ENCODE measurements at regions not wholly inside any gene's neighbourhood (a gene's known extent, or its start where the extent isn't known, plus 50 kb on each side); places are given as distances from the start of the nearest gene placed in this dataset.

GRCh38 chr21:18542081-18542480 lies 138.5 kb upstream of the TMPRSS15 start:
- Histone ChIP-seq H3K27me3 (replicated peaks; ENCODE audit: control insufficient read depth, insufficient read depth, low read length) (no peaks in the 10 kb centered on the region), H3K36me3 (ENCODE audit: control insufficient read depth, insufficient read depth, low read length) (no peaks in the 10 kb centered on the region), H3K4me3 (replicated peaks; ENCODE audit: low read depth, low read length) (no peak overlapping the region)
- no peak for DNase-seq (ENCODE audit: extremely low read depth, insufficient read length)
- TF ChIP-seq, protein P1, sequence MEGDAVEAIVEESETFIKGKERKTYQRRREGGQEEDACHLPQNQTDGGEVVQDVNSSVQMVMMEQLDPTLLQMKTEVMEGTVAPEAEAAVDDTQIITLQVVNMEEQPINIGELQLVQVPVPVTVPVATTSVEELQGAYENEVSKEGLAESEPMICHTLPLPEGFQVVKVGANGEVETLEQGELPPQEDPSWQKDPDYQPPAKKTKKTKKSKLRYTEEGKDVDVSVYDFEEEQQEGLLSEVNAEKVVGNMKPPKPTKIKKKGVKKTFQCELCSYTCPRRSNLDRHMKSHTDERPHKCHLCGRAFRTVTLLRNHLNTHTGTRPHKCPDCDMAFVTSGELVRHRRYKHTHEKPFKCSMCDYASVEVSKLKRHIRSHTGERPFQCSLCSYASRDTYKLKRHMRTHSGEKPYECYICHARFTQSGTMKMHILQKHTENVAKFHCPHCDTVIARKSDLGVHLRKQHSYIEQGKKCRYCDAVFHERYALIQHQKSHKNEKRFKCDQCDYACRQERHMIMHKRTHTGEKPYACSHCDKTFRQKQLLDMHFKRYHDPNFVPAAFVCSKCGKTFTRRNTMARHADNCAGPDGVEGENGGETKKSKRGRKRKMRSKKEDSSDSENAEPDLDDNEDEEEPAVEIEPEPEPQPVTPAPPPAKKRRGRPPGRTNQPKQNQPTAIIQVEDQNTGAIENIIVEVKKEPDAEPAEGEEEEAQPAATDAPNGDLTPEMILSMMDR (IDR thresholded peaks at IDR 0.05; ENCODE audit: insufficient read depth, low read length, poor library complexity, severe bottlenecking): no peak

DNA sequence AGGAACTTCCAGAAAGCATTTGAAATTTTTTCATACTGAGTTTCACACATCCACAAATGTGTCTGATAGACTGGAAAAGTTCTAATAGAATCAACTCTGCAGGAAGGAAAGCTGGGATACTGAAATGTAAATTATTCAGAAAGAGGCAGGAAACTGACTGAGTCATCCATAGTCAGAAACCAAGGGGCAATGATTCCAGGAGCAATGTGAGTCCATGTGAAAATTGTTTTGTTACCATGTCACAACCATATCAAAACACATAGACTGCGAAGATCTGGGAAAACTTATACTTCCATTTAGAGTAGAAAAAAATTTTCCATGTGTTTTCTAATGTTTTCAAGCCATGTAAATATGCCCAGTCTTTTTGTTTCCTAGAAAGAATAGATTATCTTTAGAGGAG lies 142.3 kb upstream of the TMPRSS15 start:
- no peak overlapping the region for H3K4me3 ChIP-seq (replicated peaks; ENCODE audit: low read depth, low read length)
- TF ChIP-seq, protein P1 (IDR thresholded peaks at IDR 0.05; ENCODE audit: insufficient read depth, low read length, poor library complexity, severe bottlenecking): no peak
- DNase-seq (ENCODE audit: extremely low read depth, insufficient read length): no peak

GRCh38 chr21:18547347-18547746 lies 143.8 kb upstream of the TMPRSS15 start:
- no peak overlapping the region for H3K4me3 ChIP-seq (replicated peaks; ENCODE audit: low read depth, low read length)
- no peaks in the 10 kb centered on the region for H3K36me3 ChIP-seq (ENCODE audit: control insufficient read depth, insufficient read depth, low read length)
- H3K27me3 ChIP-seq (replicated peaks; ENCODE audit: control insufficient read depth, insufficient read depth, low read length): no peaks in the 10 kb centered on the region
- no peak for DNase-seq (ENCODE audit: extremely low read depth, insufficient read length)
- TF ChIP-seq, protein P1 (IDR thresholded peaks at IDR 0.05; ENCODE audit: insufficient read depth, low read length, poor library complexity, severe bottlenecking): no peak

More for the DNA sequence above, 142.3 kb upstream of the TMPRSS15 start:
- H3K36me3 ChIP-seq (ENCODE audit: control insufficient read depth, insufficient read depth, low read length): no peaks in the 10 kb centered on the region
- no peaks in the 10 kb centered on the region for H3K27me3 ChIP-seq (replicated peaks; ENCODE audit: control insufficient read depth, insufficient read depth, low read length)

DNA sequence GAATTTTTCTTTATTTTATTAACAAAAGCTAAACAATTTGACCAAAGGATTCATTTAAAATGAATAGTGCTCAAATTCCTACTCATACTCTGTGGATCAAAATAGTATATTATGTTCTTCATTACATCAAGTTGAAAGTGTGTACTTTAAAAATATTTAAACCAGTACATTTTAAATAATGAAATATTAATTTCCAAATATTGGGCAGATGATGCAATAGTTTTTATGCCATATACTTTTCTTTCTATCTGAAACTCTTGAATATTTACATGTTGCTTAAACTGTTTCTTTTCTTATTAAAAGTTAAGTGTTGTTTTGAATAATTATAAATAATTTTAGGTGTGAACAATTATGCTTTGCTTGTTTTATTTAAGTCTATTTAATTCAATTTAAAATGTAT lies 144.7 kb upstream of the TMPRSS15 start:
- Histone ChIP-seq H3K27me3 (replicated peaks; ENCODE audit: control insufficient read depth, insufficient read depth, low read length) (no peaks in the 10 kb centered on the region), H3K36me3 (ENCODE audit: control insufficient read depth, insufficient read depth, low read length) (no peaks in the 10 kb centered on the region), H3K4me3 (replicated peaks; ENCODE audit: low read depth, low read length) (no peak overlapping the region)
- TF ChIP-seq, protein P1 (IDR thresholded peaks at IDR 0.05; ENCODE audit: insufficient read depth, low read length, poor library complexity, severe bottlenecking): no peak
- DNase-seq (ENCODE audit: extremely low read depth, insufficient read length): no peak

DNA sequence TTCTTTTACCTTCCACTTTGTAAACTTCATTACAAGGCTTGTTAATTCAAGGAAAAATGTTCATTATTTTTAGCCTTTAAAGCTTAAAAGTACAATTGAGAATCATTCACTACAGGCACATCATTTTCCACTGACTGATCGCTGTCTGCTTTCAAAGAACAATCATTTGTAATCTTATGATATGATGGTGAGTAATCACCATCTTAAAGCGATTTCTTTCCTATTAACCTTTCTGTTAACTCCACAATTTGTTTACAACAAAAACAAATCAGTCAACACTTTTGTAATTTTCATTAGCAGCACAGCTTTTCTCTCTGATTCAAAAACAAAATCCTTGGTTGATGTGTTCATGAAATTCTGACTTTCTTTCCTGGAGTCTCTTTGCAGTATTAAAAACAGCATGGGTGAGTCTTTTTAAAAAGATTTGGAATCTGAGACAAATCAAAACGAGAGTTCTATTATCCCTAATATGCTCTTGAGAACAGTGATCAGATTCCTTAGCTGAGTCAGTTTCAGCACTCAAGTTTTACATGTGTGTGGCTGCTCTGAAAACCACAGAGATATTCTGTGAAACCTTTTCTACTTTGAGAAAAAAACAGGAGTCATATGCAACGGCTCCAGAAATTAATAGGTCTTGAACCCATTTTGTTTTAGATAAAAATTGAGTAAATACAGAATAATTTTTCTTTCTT lies 145.8 kb upstream of the TMPRSS15 start:
- Histone ChIP-seq H3K4me3 (replicated peaks; ENCODE audit: low read depth, low read length) (no peak overlapping the region), H3K36me3 (ENCODE audit: control insufficient read depth, insufficient read depth, low read length) (no peaks in the 10 kb centered on the region), H3K27me3 (replicated peaks; ENCODE audit: control insufficient read depth, insufficient read depth, low read length) (no peaks in the 10 kb centered on the region)
- no peak for DNase-seq (ENCODE audit: extremely low read depth, insufficient read length)
- TF ChIP-seq, protein P1 (IDR thresholded peaks at IDR 0.05; ENCODE audit: insufficient read depth, low read length, poor library complexity, severe bottlenecking): no peak

DNA sequence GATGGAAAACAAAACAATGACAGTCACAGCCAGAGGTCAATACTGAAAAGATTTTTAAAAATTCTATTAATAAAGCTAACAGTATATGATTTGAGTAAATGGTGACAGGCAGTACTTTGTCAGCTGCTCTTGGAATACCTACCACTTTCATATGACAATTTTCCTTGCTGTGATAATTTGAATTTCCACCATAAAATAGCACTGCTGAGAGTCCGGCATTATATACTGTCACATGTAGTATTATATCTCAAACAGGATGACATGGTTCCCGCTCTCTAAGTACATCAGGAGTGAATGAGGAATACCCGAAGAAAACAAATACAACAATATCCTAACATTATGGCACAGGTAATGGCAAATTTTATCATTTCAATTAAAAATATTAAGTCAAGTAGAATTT lies 146.8 kb upstream of the TMPRSS15 start:
- Histone ChIP-seq H3K4me3 (replicated peaks; ENCODE audit: low read depth, low read length) (no peak overlapping the region), H3K27me3 (replicated peaks; ENCODE audit: control insufficient read depth, insufficient read depth, low read length) (no peaks in the 10 kb centered on the region), H3K36me3 (ENCODE audit: control insufficient read depth, insufficient read depth, low read length) (no peaks in the 10 kb centered on the region)
- DNase-seq (ENCODE audit: extremely low read depth, insufficient read length): no peak
- TF ChIP-seq, protein P1 (IDR thresholded peaks at IDR 0.05; ENCODE audit: insufficient read depth, low read length, poor library complexity, severe bottlenecking): no peak

Data from GM06990 (cell line).